SK-N-SH (cell line): ENCODE measurements at regions not wholly inside any gene's neighbourhood (a gene's known extent, or its start where the extent isn't known, plus 50 kb on each side); places are given as distances from the start of the nearest gene placed in this dataset.

Experiments
- CTCF ChIA-PET: fragments of 300-600, 350-600 bp; formaldehyde crosslinking; extraction: SDS; loops from one replicate; lab custom pipeline; 2021; lab: Yijun Ruan, JAX
- POLR2A ChIA-PET: fragments of 350-600 bp; sonication (Branson Sonifier 250); formaldehyde crosslinking; extraction: SDS; loops from one replicate; lab custom pipeline; 2020; ENCODE audit warnings: antibody characterized with exemption, inconsistent platforms; lab: Yijun Ruan, JAX
- DNase-seq: peaks from one replicate; pipeline ENCODE4 v3.0.0; 2012
- H2AFZ ChIP-seq: fragments of 200-600 bp; sonication (generic); 2 replicates; pipeline ENCODE4 v1.8.1; 2016; ENCODE audit warnings: antibody characterized with exemption, mild to moderate bottlenecking, low read depth
- H3F3A ChIP-seq: fragments of 200-600 bp; sonication (generic); replicated peaks from 2 replicates; pipeline ENCODE3; 2016; ENCODE audit warnings: antibody characterized with exemption, mild to moderate bottlenecking; ENCODE audit not compliant: insufficient read depth
- H3K27ac ChIP-seq, 2 experiments: fragments of 200-500 bp in 1 of 2; fragments of 200-600 bp in 1 of 2; sonication (Bioruptor generic) in 1 of 2; sonication (generic), shearing (Covaris generic) in 1 of 2; 2 replicates each; pipeline versions ENCODE4 v1.5.1 to v1.6.1; 2014 to 2016; ENCODE audit warnings: low read depth in 2 of 2, inconsistent platforms in 1 of 2, low read length in 1 of 2, mild to moderate bottlenecking in 1 of 2, mixed read lengths in 1 of 2
- H3K27me3 ChIP-seq: fragments of 200-600 bp; sonication (generic), shearing (Covaris generic); 2 replicates; pipeline ENCODE4 v1.6.1; 2016; ENCODE audit warnings: mixed run types; ENCODE audit not compliant: insufficient read depth
- H3K36me3 ChIP-seq, 2 experiments: fragments of 200-500 bp in 1 of 2; fragments of 200-600 bp in 1 of 2; sonication (Bioruptor generic) in 1 of 2; sonication (generic) in 1 of 2; replicated peaks in 1 of 2; 2 replicates each; pipeline versions ENCODE3 to v1.5.1; 2014 to 2016; ENCODE audit warnings: low read length in 1 of 2, mild to moderate bottlenecking in 1 of 2; ENCODE audit not compliant: insufficient read depth in 2 of 2, control insufficient read depth in 1 of 2
- H3K4me1 ChIP-seq, 2 experiments: fragments of 200-500 bp in 1 of 2; fragments of 200-600 bp in 1 of 2; sonication (Bioruptor generic) in 1 of 2; sonication (generic), shearing (Covaris generic) in 1 of 2; 2 replicates each; pipeline versions ENCODE4 v1.5.1 to v1.6.1; 2014 to 2016; ENCODE audit warnings: low read depth in 1 of 2, low read length in 1 of 2, mixed run types in 1 of 2; ENCODE audit not compliant: insufficient read depth in 2 of 2, control insufficient read depth in 1 of 2
- H3K4me2 ChIP-seq: fragments of 200-600 bp; sonication (generic), shearing (Covaris generic); 2 replicates; pipeline ENCODE4 v1.6.1; 2017; ENCODE audit warnings: mixed run types
- H3K4me3 ChIP-seq, 2 experiments: fragments of 200-500 bp in 1 of 2; fragments of 200-600 bp in 1 of 2; sonication (Bioruptor generic) in 1 of 2; sonication (generic), shearing (Covaris generic) in 1 of 2; 2 replicates each; pipeline versions ENCODE4 v1.5.1 to v1.8.1; 2014 to 2016; ENCODE audit warnings: low read depth in 2 of 2, inconsistent platforms in 1 of 2, low read length in 1 of 2, mild to moderate bottlenecking in 1 of 2, mixed read lengths in 1 of 2, moderate library complexity in 1 of 2
- H3K79me2 ChIP-seq: fragments of 200-600 bp; sonication (generic); 2 replicates; pipeline ENCODE4 v1.8.1; 2017; ENCODE audit warnings: mild to moderate bottlenecking; ENCODE audit not compliant: insufficient read depth
- H3K9ac ChIP-seq: fragments of 200-600 bp; sonication (generic); 2 replicates; pipeline ENCODE4 v1.6.1; 2017; ENCODE audit warnings: mixed run types
- H3K9me2 ChIP-seq: fragments of 200-600 bp; sonication (generic); 2 replicates; pipeline ENCODE4 v1.6.1; 2017; ENCODE audit warnings: mixed run types
- H3K9me3 ChIP-seq: fragments of 200-600 bp; sonication (generic); 2 replicates; pipeline ENCODE4 v1.6.1; 2017; ENCODE audit warnings: mixed run types, mild to moderate bottlenecking, moderate library complexity
- H4K20me1 ChIP-seq: fragments of 200-600 bp; sonication (generic); 2 replicates; pipeline ENCODE4 v1.6.1; 2017; ENCODE audit warnings: mild to moderate bottlenecking, mixed run types; ENCODE audit not compliant: insufficient read depth
- EZH2phosphoT487 ChIP-seq: fragments of 200-600 bp; sonication (generic); IDR thresholded peaks from 2 replicates; pipeline ENCODE4 v1.6.1; 2017; ENCODE audit warnings: low read depth, mixed run types, mild to moderate bottlenecking, antibody characterized with exemption, moderate library complexity, borderline replicate concordance
- FOSL2 ChIP-seq: IDR thresholded peaks from 2 replicates; pipeline ENCODE4 v1.4.0; 2012; ENCODE audit warnings: low read depth, mild to moderate bottlenecking, moderate library complexity, borderline replicate concordance
- FOXJ3 ChIP-seq: sonication (generic); formaldehyde crosslinking; IDR thresholded peaks from 2 replicates; pipeline ENCODE4 v1.5.1; 2020; ENCODE audit warnings: mild to moderate bottlenecking, missing genetic modification reagents
- GABPA ChIP-seq: IDR thresholded peaks from 2 replicates; pipeline ENCODE4 v1.4.0; 2012; ENCODE audit warnings: low read depth, mild to moderate bottlenecking
- MXI1 ChIP-seq: IDR thresholded peaks from 2 replicates; pipeline ENCODE4 v1.6.1; 2012; ENCODE audit warnings: mild to moderate bottlenecking, low read depth, low read length, improper control_type of control experiment
- NFIC ChIP-seq: IDR thresholded peaks from 2 replicates; pipeline ENCODE4 v1.4.0; 2012; ENCODE audit warnings: borderline replicate concordance
- NRF1 ChIP-seq: IDR thresholded peaks from 2 replicates; pipeline ENCODE4 v1.6.1; 2012; ENCODE audit warnings: low read depth, mild to moderate bottlenecking, low read length
- RAD21 ChIP-seq: IDR thresholded peaks from 2 replicates; pipeline ENCODE4 v1.6.1; 2012; ENCODE audit warnings: mild to moderate bottlenecking, low read length
- RXRA ChIP-seq: IDR thresholded peaks from 2 replicates; pipeline ENCODE4 v1.4.0; 2012; ENCODE audit warnings: low read depth, mild to moderate bottlenecking, borderline replicate concordance
- SIN3A ChIP-seq: IDR thresholded peaks from 2 replicates; pipeline ENCODE4 v1.6.1; 2012; ENCODE audit warnings: low read depth, mild to moderate bottlenecking, low read length, moderate library complexity, borderline replicate concordance
- SMC3 ChIP-seq: IDR thresholded peaks from 2 replicates; pipeline ENCODE4 v1.6.1; 2012; ENCODE audit warnings: low read depth, low read length, improper control_type of control experiment
- TEAD4 ChIP-seq: IDR thresholded peaks from 2 replicates; pipeline ENCODE4 v1.4.0; 2012; ENCODE audit warnings: mild to moderate bottlenecking, borderline replicate concordance; ENCODE audit not compliant: insufficient read depth
- YY1 ChIP-seq: IDR thresholded peaks from 2 replicates; pipeline ENCODE4 v1.4.0; 2012; ENCODE audit warnings: low read depth, mild to moderate bottlenecking
- WGBS: methylation state at CpG from one replicate; pipeline ENCODE4 v1.1.6; 2017; ENCODE audit warnings: low lambda C conversion rate; 5-methylcytosine and 5-hydroxymethylcytosine counted together
- TF ChIP-seq, protein P1 (sequence below): IDR thresholded peaks from 2 replicates; pipeline ENCODE4 v1.4.0; 2012; ENCODE audit warnings: low read depth, borderline replicate concordance
- TF ChIP-seq, protein P2 (sequence below): IDR thresholded peaks from 2 replicates; pipeline ENCODE4 v1.4.0; 2012; ENCODE audit warnings: low read depth
- TF ChIP-seq, protein P3 (sequence below): IDR thresholded peaks from 2 replicates; pipeline ENCODE4 v1.6.1; 2012; ENCODE audit warnings: mild to moderate bottlenecking, low read depth, low read length, moderate library complexity
- TF ChIP-seq, protein P4 (sequence below): fragments of 200-600 bp; sonication (generic); IDR thresholded peaks from 2 replicates; pipeline ENCODE4 v1.6.1; 2017; ENCODE audit warnings: antibody characterized with exemption, mild to moderate bottlenecking, moderate library complexity
- TF ChIP-seq, protein P5 (sequence below): fragments of 150-350 bp; IDR thresholded peaks from 2 replicates; pipeline ENCODE4 v1.6.1; 2017; ENCODE audit warnings: antibody characterized with exemption, low read length, low read depth, borderline replicate concordance

DNA sequence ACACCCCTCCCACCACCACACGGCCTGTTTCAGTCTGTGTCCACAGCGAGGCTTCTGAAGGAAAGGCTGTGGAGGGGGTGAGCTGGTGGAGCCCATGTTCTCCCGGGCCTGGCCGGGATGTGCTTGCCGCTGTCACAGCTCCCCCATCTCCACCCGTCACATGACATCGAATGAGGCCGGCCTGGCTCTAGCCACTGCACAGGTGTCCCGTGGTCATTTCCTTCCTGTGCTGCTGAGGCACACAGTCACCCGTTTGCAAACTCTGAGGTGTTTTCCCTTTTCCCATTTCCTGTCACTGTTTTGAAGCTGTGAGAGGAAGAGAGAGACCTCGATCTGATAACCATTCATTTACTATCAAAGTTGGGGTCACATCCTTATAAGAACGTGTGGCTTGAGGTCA, 55.7 kb upstream of the CLDN5 start (continued):
- TF ChIP-seq RAD21 (no peak), FOXJ3 (CRISPR knock-in tag) (no peak), TEAD4 (no peak)
- TF ChIP-seq, protein P1, sequence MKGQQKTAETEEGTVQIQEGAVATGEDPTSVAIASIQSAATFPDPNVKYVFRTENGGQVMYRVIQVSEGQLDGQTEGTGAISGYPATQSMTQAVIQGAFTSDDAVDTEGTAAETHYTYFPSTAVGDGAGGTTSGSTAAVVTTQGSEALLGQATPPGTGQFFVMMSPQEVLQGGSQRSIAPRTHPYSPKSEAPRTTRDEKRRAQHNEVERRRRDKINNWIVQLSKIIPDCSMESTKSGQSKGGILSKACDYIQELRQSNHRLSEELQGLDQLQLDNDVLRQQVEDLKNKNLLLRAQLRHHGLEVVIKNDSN, result no peak

DNA sequence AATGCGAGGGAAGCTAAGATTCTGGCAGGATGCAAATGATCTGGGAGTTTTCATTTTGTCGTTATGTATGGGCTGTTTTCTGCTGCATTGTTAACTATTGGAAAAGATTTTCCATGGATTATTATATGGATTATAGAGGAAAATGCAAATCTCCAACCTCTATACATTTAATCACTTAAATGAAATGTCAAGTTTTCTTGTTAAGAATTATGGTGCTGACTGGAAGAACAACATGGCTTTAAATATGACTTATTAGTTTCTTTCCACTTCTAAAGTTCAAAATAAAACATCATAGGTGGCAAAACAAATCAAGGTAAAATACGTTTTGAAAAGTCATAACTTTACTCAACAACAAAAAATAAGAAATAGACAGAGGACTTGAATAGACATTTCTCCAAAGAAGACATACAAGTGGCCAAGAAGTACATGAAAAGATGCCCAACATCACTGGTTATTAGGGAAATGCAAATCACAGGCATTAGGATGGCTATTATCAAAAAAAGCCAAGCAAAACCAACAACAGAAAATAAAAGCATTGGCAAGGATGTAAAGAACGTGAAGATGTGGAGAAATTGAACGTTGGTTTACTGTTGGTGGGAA, 56.2 kb upstream of the CLDN5 start:
- Histone ChIP-seq H3K36me3 (no peaks in the 10 kb centered on the region), H3K4me2 (no peak overlapping the region), H3K27ac (no peak overlapping the region), H2AFZ (no peak overlapping the region), H3K27me3 (no peaks in the 10 kb centered on the region), H3K4me3 (no peak overlapping the region), H3K9me2 (no peaks in the 10 kb centered on the region), H3K4me1 (peaks cover 0 to 7% of the 10 kb centered on the region in 2 experiments; a peak in 1 of 4 replicates), H3F3A (no peaks in the 10 kb centered on the region), H3K9me3 (no peaks in the 10 kb centered on the region), H3K79me2 (no peaks in the 10 kb centered on the region), H3K9ac (no peak overlapping the region), H4K20me1 (no peaks in the 10 kb centered on the region)
- ChIA-PET POLR2A (no interaction called here), CTCF (interaction anchor here (0.9 to 1.2 kb wide), 2 partner anchors 21 to 50 kb away, joined by 3 read pairs; no protein-coding TSS in a partner anchor)
- 69% methylated on average over 5 of the region's 5 CpGs for WGBS
- TF ChIP-seq EZH2phosphoT487 (no peak), GABPA (no peak), FOSL2 (no peak), RXRA (no peak), SIN3A (no peak), FOXJ3 (CRISPR knock-in tag) (no peak), MXI1 (no peak), RAD21 (no peak), SMC3 (no peak), NFIC (no peak), NRF1 (no peak), YY1 (no peak)
- TF ChIP-seq, protein P2, sequence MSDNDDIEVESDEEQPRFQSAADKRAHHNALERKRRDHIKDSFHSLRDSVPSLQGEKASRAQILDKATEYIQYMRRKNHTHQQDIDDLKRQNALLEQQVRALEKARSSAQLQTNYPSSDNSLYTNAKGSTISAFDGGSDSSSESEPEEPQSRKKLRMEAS, result no peak
- TF ChIP-seq, protein P3, sequence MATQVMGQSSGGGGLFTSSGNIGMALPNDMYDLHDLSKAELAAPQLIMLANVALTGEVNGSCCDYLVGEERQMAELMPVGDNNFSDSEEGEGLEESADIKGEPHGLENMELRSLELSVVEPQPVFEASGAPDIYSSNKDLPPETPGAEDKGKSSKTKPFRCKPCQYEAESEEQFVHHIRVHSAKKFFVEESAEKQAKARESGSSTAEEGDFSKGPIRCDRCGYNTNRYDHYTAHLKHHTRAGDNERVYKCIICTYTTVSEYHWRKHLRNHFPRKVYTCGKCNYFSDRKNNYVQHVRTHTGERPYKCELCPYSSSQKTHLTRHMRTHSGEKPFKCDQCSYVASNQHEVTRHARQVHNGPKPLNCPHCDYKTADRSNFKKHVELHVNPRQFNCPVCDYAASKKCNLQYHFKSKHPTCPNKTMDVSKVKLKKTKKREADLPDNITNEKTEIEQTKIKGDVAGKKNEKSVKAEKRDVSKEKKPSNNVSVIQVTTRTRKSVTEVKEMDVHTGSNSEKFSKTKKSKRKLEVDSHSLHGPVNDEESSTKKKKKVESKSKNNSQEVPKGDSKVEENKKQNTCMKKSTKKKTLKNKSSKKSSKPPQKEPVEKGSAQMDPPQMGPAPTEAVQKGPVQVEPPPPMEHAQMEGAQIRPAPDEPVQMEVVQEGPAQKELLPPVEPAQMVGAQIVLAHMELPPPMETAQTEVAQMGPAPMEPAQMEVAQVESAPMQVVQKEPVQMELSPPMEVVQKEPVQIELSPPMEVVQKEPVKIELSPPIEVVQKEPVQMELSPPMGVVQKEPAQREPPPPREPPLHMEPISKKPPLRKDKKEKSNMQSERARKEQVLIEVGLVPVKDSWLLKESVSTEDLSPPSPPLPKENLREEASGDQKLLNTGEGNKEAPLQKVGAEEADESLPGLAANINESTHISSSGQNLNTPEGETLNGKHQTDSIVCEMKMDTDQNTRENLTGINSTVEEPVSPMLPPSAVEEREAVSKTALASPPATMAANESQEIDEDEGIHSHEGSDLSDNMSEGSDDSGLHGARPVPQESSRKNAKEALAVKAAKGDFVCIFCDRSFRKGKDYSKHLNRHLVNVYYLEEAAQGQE, result no peak
- TF ChIP-seq, protein P4, sequence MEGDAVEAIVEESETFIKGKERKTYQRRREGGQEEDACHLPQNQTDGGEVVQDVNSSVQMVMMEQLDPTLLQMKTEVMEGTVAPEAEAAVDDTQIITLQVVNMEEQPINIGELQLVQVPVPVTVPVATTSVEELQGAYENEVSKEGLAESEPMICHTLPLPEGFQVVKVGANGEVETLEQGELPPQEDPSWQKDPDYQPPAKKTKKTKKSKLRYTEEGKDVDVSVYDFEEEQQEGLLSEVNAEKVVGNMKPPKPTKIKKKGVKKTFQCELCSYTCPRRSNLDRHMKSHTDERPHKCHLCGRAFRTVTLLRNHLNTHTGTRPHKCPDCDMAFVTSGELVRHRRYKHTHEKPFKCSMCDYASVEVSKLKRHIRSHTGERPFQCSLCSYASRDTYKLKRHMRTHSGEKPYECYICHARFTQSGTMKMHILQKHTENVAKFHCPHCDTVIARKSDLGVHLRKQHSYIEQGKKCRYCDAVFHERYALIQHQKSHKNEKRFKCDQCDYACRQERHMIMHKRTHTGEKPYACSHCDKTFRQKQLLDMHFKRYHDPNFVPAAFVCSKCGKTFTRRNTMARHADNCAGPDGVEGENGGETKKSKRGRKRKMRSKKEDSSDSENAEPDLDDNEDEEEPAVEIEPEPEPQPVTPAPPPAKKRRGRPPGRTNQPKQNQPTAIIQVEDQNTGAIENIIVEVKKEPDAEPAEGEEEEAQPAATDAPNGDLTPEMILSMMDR, result no peak
- TF ChIP-seq, protein P1, result no peak
- TF ChIP-seq, protein P5, sequence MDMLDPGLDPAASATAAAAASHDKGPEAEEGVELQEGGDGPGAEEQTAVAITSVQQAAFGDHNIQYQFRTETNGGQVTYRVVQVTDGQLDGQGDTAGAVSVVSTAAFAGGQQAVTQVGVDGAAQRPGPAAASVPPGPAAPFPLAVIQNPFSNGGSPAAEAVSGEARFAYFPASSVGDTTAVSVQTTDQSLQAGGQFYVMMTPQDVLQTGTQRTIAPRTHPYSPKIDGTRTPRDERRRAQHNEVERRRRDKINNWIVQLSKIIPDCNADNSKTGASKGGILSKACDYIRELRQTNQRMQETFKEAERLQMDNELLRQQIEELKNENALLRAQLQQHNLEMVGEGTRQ, result no peak
- DNase-seq, result no peak
